Peyer's patch (tissue), 4 donors: ENCODE measurements at regions not wholly inside any gene's neighbourhood (a gene's known extent, or its start where the extent isn't known, plus 50 kb on each side); places are given as distances from the start of the nearest gene placed in this dataset.
"Not testable (repeated sequence)": the region's sequence is repeated elsewhere in the genome, so short reads cannot be mapped to it uniquely, and the experiment has no call there.

Experiments
- DNase-seq, 3 donors: peaks; one replicate each; pipeline ENCODE4 v3.0.0-alpha.2; 2017 to 2019
- H3K27ac ChIP-seq, 4 donors: fragments of 200-600 bp; sonication (generic); one replicate each; pipeline ENCODE4 v1.5.1; 2016 to 2019
- H3K27me3 ChIP-seq, 2 donors: fragments of 200-600 bp; sonication (generic); one replicate each; pipeline ENCODE4 v1.5.1; 2019
- H3K36me3 ChIP-seq, 3 donors: fragments of 200-600 bp; sonication (generic); one replicate each; pipeline ENCODE4 v1.5.1; 2016 to 2019
- H3K4me1 ChIP-seq, 4 donors: fragments of 200-600 bp; sonication (generic); one replicate each; pipeline ENCODE4 v1.5.1; 2016 to 2019
- H3K4me3 ChIP-seq, 4 donors: fragments of 200-600 bp; sonication (generic); 1 replicate in 3 of 4; 2 replicates in 1 of 4; pipeline ENCODE4 v1.5.1; 2016 to 2019; ENCODE audit warnings: mild to moderate bottlenecking in 1 of 4
- H3K9me3 ChIP-seq, 4 donors: fragments of 200-600 bp; sonication (generic); one replicate each; pipeline ENCODE4 v1.5.1; 2016 to 2019; ENCODE audit warnings: mild to moderate bottlenecking in 1 of 4
- CTCF ChIP-seq, 6 experiments: fragments of 450-650 bp in 4 of 6; fragments of 200-600 bp in 2 of 6; sonication (generic) in 1 of 6; IDR thresholded peaks; one replicate each; pipeline ENCODE4 v1.5.1; 2017 to 2019; ENCODE audit warnings: antibody characterized with exemption in 6 of 6, mild to moderate bottlenecking in 3 of 6, moderate library complexity in 1 of 6
- POLR2A ChIP-seq, 2 donors: fragments of 450-650 bp; IDR thresholded peaks; one replicate each; pipeline ENCODE4 v1.5.1; 2017; ENCODE audit warnings: antibody characterized with exemption in 2 of 2, mild to moderate bottlenecking in 2 of 2, moderate library complexity in 2 of 2

- no peak for DNase-seq
- TF ChIP-seq CTCF (IDR thresholded peaks at IDR 0.05): no peak
- no peak for TF ChIP-seq POLR2A (IDR thresholded peaks at IDR 0.05)
- no peak overlapping the region for H3K4me3 ChIP-seq
- no peaks in the 10 kb centered on the region for H3K27me3 ChIP-seq
- H3K36me3 ChIP-seq: no peaks in the 10 kb centered on the region
- no peaks in the 10 kb centered on the region for H3K9me3 ChIP-seq
- H3K27ac ChIP-seq: no peak overlapping the region
- no peaks in the 10 kb centered on the region for H3K4me1 ChIP-seq
Measured at GRCh38 chr15:95629503-95630168, 700.9 kb upstream of the NR2F2 start.

- Histone ChIP-seq H3K27ac (no peak overlapping the region), H3K27me3 (no peaks in the 10 kb centered on the region), H3K9me3 (no peaks in the 10 kb centered on the region), H3K36me3 (no peaks in the 10 kb centered on the region), H3K4me1 (no peaks in the 10 kb centered on the region), H3K4me3 (no peak overlapping the region)
- no peak for DNase-seq
- no peak for TF ChIP-seq POLR2A (IDR thresholded peaks at IDR 0.05)
- TF ChIP-seq CTCF (IDR thresholded peaks at IDR 0.05): no peak
Measured at GRCh38 chr15:95630683-95631082, 699.8 kb upstream of the NR2F2 start.

GRCh38 chr15:95635666-95636065 is 694.8 kb upstream of the NR2F2 start:
- Histone ChIP-seq H3K9me3 (no peaks in the 10 kb centered on the region), H3K27ac (no peak overlapping the region), H3K36me3 (no peaks in the 10 kb centered on the region), H3K4me3 (no peak overlapping the region), H3K4me1 (no peaks in the 10 kb centered on the region), H3K27me3 (no peaks in the 10 kb centered on the region)
- no peak for DNase-seq
- TF ChIP-seq POLR2A (IDR thresholded peaks at IDR 0.05) (no peak), CTCF (IDR thresholded peaks at IDR 0.05) (no peak)

- Histone ChIP-seq H3K4me1 (no peaks in the 10 kb centered on the region), H3K4me3 (no peak overlapping the region), H3K9me3 (no peaks in the 10 kb centered on the region), H3K27ac (no peak overlapping the region), H3K27me3 (no peaks in the 10 kb centered on the region), H3K36me3 (no peaks in the 10 kb centered on the region)
- DNase-seq: no peak
- no peak for TF ChIP-seq POLR2A (IDR thresholded peaks at IDR 0.05)
- TF ChIP-seq CTCF (IDR thresholded peaks at IDR 0.05): no peak
Measured at GRCh38 chr15:95636107-95636506, 694.4 kb upstream of the NR2F2 start.

- not testable (repeated sequence) for H3K4me1 ChIP-seq, DNase-seq, H3K27me3 ChIP-seq, H3K27ac ChIP-seq, H3K4me3 ChIP-seq, H3K36me3 ChIP-seq, H3K9me3 ChIP-seq
Measured at GRCh38 chr15:95637234-95637633, 693.3 kb upstream of the NR2F2 start.

GRCh38 chr15:95639208-95639607 is 691.3 kb upstream of the NR2F2 start:
- no peak overlapping the region for H3K27ac ChIP-seq
- TF ChIP-seq POLR2A (IDR thresholded peaks at IDR 0.05): no peak
- no peak for TF ChIP-seq CTCF (IDR thresholded peaks at IDR 0.05)

More at GRCh38 chr15:95639208-95639607, 691.3 kb upstream of the NR2F2 start:
- Histone ChIP-seq H3K4me1 (no peaks in the 10 kb centered on the region), H3K36me3 (no peaks in the 10 kb centered on the region), H3K9me3 (no peaks in the 10 kb centered on the region), H3K4me3 (no peak overlapping the region), H3K27me3 (no peaks in the 10 kb centered on the region)
- no peak for DNase-seq
